HEK293T (cell line): ENCODE measurements at regions not wholly inside any gene's neighbourhood (a gene's known extent, or its start where the extent isn't known, plus 50 kb on each side); places are given as distances from the start of the nearest gene placed in this dataset.

Experiments
- CTCF ChIA-PET: fragments of 350-600 bp; formaldehyde crosslinking; extraction: SDS; loops from one replicate; lab custom pipeline; 2021; ENCODE audit warnings: antibody characterized with exemption, inconsistent platforms; lab: Yijun Ruan, JAX
- POLR2A ChIA-PET: fragments of 350-600 bp; formaldehyde crosslinking; extraction: SDS; loops from one replicate; lab custom pipeline; 2020; ENCODE audit warnings: antibody characterized with exemption, inconsistent platforms; lab: Yijun Ruan, JAX
- DNase-seq: peaks from one replicate; pipeline ENCODE4 v3.0.0; 2012; ENCODE audit warnings: mixed read lengths; ENCODE audit errors: extremely low spot score
- ARNT ChIP-seq: fragments of 450-650 bp; IDR thresholded peaks from 2 replicates; pipeline ENCODE4 v1.6.1; 2017; ENCODE audit warnings: mild to moderate bottlenecking
- BHLHE40 ChIP-seq: fragments of 450-650 bp; IDR thresholded peaks from 2 replicates; pipeline ENCODE4 v1.6.1; 2016; ENCODE audit warnings: mild to moderate bottlenecking, moderate library complexity, borderline replicate concordance
- CTBP1 ChIP-seq: fragments of 450-650 bp; IDR thresholded peaks from 2 replicates; pipeline ENCODE4 v1.6.1; 2016; ENCODE audit warnings: borderline replicate concordance
- ELF4 ChIP-seq: fragments of 450-650 bp; IDR thresholded peaks from 2 replicates; pipeline ENCODE4 v1.6.1; 2017; ENCODE audit warnings: antibody characterized with exemption
- FOXA1 ChIP-seq: fragments of 450-650 bp; IDR thresholded peaks from 2 replicates; pipeline ENCODE4 v1.6.1; 2016; ENCODE audit warnings: mild to moderate bottlenecking
- FOXK2 ChIP-seq: fragments of 450-650 bp; IDR thresholded peaks from 2 replicates; pipeline ENCODE4 v1.6.1; 2016; ENCODE audit warnings: mild to moderate bottlenecking
- FOXM1 ChIP-seq: fragments of 450-650 bp; IDR thresholded peaks from 2 replicates; pipeline ENCODE4 v1.6.1; 2017; ENCODE audit warnings: mild to moderate bottlenecking, borderline replicate concordance
- HDGF ChIP-seq: fragments of 450-650 bp; IDR thresholded peaks from 2 replicates; pipeline ENCODE4 v1.6.1; 2017; ENCODE audit warnings: antibody characterized with exemption, borderline replicate concordance
- L3MBTL2 ChIP-seq: fragments of 450-650 bp; conservative IDR thresholded peaks from 2 replicates; pipeline ENCODE4 v1.6.1; 2016; ENCODE audit warnings: mild to moderate bottlenecking
- LEF1 ChIP-seq: fragments of 450-650 bp; IDR thresholded peaks from 2 replicates; pipeline ENCODE4 v1.6.1; 2017; ENCODE audit warnings: mild to moderate bottlenecking, borderline replicate concordance
- NFRKB ChIP-seq: fragments of 450-650 bp; IDR thresholded peaks from 2 replicates; pipeline ENCODE4 v1.6.1; 2016; ENCODE audit warnings: mild to moderate bottlenecking, moderate library complexity
- PKNOX1 ChIP-seq: fragments of 450-650 bp; IDR thresholded peaks from 2 replicates; pipeline ENCODE4 v1.6.1; 2016
- SP1 ChIP-seq: fragments of 450-650 bp; IDR thresholded peaks from 2 replicates; pipeline ENCODE4 v1.6.1; 2017
- SUZ12 ChIP-seq: fragments of 450-650 bp; IDR thresholded peaks from 2 replicates; pipeline ENCODE4 v1.6.1; 2016; ENCODE audit warnings: mild to moderate bottlenecking
- TARDBP ChIP-seq: fragments of 450-650 bp; IDR thresholded peaks from 2 replicates; pipeline ENCODE4 v1.6.1; 2016
- ZNF384 ChIP-seq: fragments of 450-650 bp; IDR thresholded peaks from 2 replicates; pipeline ENCODE4 v1.6.1; 2016

GRCh38 chr2:82837588-82838304, 1621.3 kb downstream of the SUCLG1 start:
- no peak for DNase-seq
- ChIA-PET POLR2A (no interaction called here), CTCF (no interaction called here)
- no peak for TF ChIP-seq HDGF
- no peak for TF ChIP-seq FOXA1
- no peak for TF ChIP-seq BHLHE40
- TF ChIP-seq FOXM1: no peak
- TF ChIP-seq ARNT: no peak

DNA sequence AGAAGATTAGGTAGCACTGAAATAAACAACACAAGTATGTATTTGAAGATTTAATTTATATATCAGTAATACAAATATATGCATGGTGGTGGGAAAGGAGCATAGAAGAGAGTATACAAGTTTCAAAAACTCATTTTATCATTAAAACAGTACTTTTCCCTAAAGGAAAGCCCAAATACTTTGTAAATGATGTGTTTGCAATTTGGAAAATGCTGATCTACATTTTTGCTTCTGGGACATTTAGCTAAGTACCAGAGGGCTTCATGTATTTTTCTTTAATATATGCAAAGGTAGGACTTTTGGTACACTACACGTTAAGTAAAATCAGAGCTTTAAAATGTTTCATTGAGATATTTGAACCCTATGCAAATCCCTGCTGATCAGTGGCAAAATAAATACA, 1624.2 kb downstream of the SUCLG1 start:
- DNase-seq: no peak
- ChIA-PET POLR2A (no interaction called here), CTCF (no interaction called here)
- TF ChIP-seq ZNF384: no peak

DNA sequence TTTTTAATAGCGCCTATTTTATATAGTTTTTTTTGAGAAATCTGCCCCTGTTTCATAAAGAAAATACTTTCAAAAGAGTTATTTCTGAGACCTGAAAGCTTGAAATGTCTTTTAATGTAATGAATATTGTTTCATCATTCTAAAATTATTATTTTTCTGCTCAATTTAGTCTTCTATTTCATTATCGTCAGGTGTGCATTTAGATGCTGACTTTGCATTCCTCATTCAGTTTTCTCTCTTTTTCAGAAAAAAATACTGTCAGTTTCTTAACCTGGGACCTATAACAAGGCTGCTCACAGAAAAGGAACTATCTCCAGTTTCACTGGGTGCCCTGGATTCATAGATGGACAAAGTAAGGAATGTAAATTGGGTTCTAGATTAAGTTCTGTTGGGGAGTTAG, 1631.7 kb downstream of the SUCLG1 start:
- TF ChIP-seq SP1 (no peak), SUZ12 (no peak), PKNOX1 (no peak), ELF4 (no peak), L3MBTL2 (no peak), HDGF (no peak), NFRKB (no peak), BHLHE40 (no peak), LEF1 (no peak), FOXM1 (no peak), TARDBP (no peak)
- ChIA-PET POLR2A (no interaction called here), CTCF (no interaction called here)
- DNase-seq: no peak

DNA sequence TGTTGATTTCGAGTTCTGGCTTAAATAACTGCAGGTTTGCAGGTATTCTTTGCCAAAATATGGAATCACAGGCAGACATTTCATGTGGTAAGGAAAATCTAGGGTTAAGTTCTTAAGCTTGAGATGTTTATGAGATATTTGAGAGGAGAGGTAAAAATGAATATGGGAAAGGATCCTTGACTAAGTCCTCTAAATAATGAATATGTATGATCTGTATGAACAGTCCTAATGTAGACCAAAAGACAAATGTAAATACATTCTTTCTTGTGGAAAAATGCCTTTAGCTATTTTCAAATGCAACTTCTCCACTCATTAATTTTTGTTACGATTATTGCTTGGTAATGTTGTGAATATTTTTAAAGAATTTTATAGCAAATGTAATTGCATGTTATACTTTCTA, 1632.6 kb downstream of the SUCLG1 start:
- no peak for TF ChIP-seq FOXK2
- TF ChIP-seq FOXA1: no peak
- TF ChIP-seq SP1: no peak
- TF ChIP-seq SUZ12: no peak
- no peak for TF ChIP-seq FOXM1
- TF ChIP-seq BHLHE40: no peak
- no peak for TF ChIP-seq ARNT
- TF ChIP-seq L3MBTL2: no peak
- TF ChIP-seq ELF4: no peak
- TF ChIP-seq NFRKB: no peak
- ChIA-PET POLR2A (no interaction called here), CTCF (no interaction called here)
- DNase-seq: no peak

- DNase-seq: no peak
- TF ChIP-seq FOXA1: no peak
- no peak for TF ChIP-seq HDGF
- no peak for TF ChIP-seq CTBP1
- no peak for TF ChIP-seq LEF1
- no peak for TF ChIP-seq FOXM1
- TF ChIP-seq PKNOX1: no peak
- TF ChIP-seq ELF4: no peak
- no peak for TF ChIP-seq TARDBP
- no peak for TF ChIP-seq L3MBTL2
- no peak for TF ChIP-seq NFRKB
- no peak for TF ChIP-seq ARNT
- no peak for TF ChIP-seq BHLHE40
- no peak for TF ChIP-seq SP1
- TF ChIP-seq FOXK2: no peak
- no peak for TF ChIP-seq SUZ12
- TF ChIP-seq ZNF384: no peak
- ChIA-PET POLR2A (no interaction called here), CTCF (no interaction called here)
Measured at GRCh38 chr2:82825410-82826090, 1633.5 kb downstream of the SUCLG1 start.

DNA sequence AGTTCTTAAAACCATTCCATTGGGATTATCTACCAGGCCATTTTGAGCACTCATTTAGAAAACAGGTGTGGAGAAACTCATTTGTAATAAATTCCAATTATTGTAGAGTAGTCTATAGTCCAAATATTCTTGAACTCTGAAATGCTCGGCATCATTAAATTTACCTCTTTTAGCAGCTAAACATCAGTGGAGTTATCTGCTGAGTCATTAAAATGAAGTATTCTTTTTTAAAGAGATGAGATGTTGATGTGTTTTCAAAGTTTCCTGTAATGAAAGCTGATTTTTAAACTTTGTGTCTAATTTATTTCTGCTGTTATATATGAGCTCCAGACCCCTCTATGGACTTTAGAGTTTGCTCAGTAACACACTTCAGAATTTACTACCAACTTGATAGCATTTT, 1635.2 kb downstream of the SUCLG1 start:
- DNase-seq: no peak
- POLR2A ChIA-PET: no interaction called here
- CTCF ChIA-PET: no interaction called here
- no peak for TF ChIP-seq ELF4
- no peak for TF ChIP-seq NFRKB
- TF ChIP-seq FOXA1: no peak
- TF ChIP-seq L3MBTL2: no peak

GRCh38 chr2:82819951-82820350, 1639.1 kb downstream of the SUCLG1 start:
- ChIA-PET CTCF (no interaction called here), POLR2A (no interaction called here)
- TF ChIP-seq SP1: no peak
- no peak for TF ChIP-seq L3MBTL2
- TF ChIP-seq SUZ12: no peak
- no peak for TF ChIP-seq BHLHE40
- no peak for TF ChIP-seq CTBP1

GRCh38 chr2:82814146-82814545, 1644.9 kb downstream of the SUCLG1 start:
- POLR2A ChIA-PET: no interaction called here
- CTCF ChIA-PET: no interaction called here
- DNase-seq: no peak
- TF ChIP-seq SP1 (no peak), SUZ12 (no peak), L3MBTL2 (no peak), FOXM1 (no peak), TARDBP (no peak), FOXA1 (no peak), ZNF384 (no peak), PKNOX1 (no peak), NFRKB (no peak), CTBP1 (no peak), ARNT (no peak), BHLHE40 (no peak), FOXK2 (no peak), HDGF (no peak), ELF4 (no peak), LEF1 (no peak)

More at GRCh38 chr2:82819951-82820350, 1639.1 kb downstream of the SUCLG1 start:
- no peak for DNase-seq
